B cell (primary cell): ENCODE measurements at regions not wholly inside any gene's neighbourhood (a gene's known extent, or its start where the extent isn't known, plus 50 kb on each side); places are given as distances from the start of the nearest gene placed in this dataset.

Experiments
- ATAC-seq: fragments of 200-7000 bp; cut with Tn5 transposase; one replicate; pipeline ENCODE4 v1.10.0; 2021; ENCODE audit warnings: low read depth, mild to moderate bottlenecking, moderate number of reproducible peaks, moderate library complexity
- CTCF ChIA-PET: fragments of 350-600 bp; sonication (Branson Sonifier 250); formaldehyde crosslinking; loops from one replicate; lab custom pipeline; 2021; ENCODE audit warnings: antibody characterized with exemption, inconsistent platforms; lab: Charles Lee
- POLR2A ChIA-PET: fragments of 350-600 bp; sonication (Branson Sonifier 250); formaldehyde crosslinking; loops from one replicate; lab custom pipeline; 2021; ENCODE audit warnings: antibody characterized with exemption; lab: Charles Lee
- DNase-seq: peaks from one replicate; pipeline ENCODE4 v3.0.0; 2013
- H2AFZ ChIP-seq: 2 replicates; pipeline ENCODE4 v1.6.1; 2012; ENCODE audit warnings: mild to moderate bottlenecking, low read depth, low read length; ENCODE audit not compliant: insufficient read depth, poor library complexity, severe bottlenecking
- H3K27ac ChIP-seq, 2 donors: 1 replicate in 1 of 2; 2 replicates in 1 of 2; pipeline ENCODE4 v1.5.1; 2012 to 2013; ENCODE audit warnings: low read length in 2 of 2, mild to moderate bottlenecking in 2 of 2, moderate library complexity in 1 of 2
- H3K27me3 ChIP-seq, 4 experiments: fragments of 200-600 bp in 1 of 4; sonication (generic) in 1 of 4; replicated peaks in 1 of 4; 1 replicate in 2 of 4; 2 replicates in 2 of 4; pipeline versions ENCODE4 v1.6.1 to v1.7.0; 2013 to 2016; ENCODE audit warnings: low read length in 3 of 4, mild to moderate bottlenecking in 2 of 4, mixed read lengths in 1 of 4, moderate library complexity in 1 of 4; ENCODE audit not compliant: insufficient read depth in 4 of 4, control insufficient read depth in 3 of 4; ENCODE audit errors: control extremely low read depth in 1 of 4
- H3K36me3 ChIP-seq, 2 experiments: replicated peaks in 1 of 2; 1 replicate in 1 of 2; 2 replicates in 1 of 2; pipeline versions ENCODE4 v1.6.1 to v1.7.1; 2013; ENCODE audit warnings: low read length in 1 of 2; ENCODE audit not compliant: insufficient read depth in 2 of 2, control insufficient read depth in 1 of 2; ENCODE audit errors: control extremely low read depth in 1 of 2, extremely low read depth in 1 of 2
- H3K4me1 ChIP-seq, 2 donors: fragments of 200-600 bp in 1 of 2; sonication (generic) in 1 of 2; 1 replicate in 1 of 2; 2 replicates in 1 of 2; pipeline versions ENCODE4 v1.5.1 to v1.6.1; 2013 to 2017; ENCODE audit warnings: low read length in 2 of 2; ENCODE audit not compliant: control insufficient read depth in 2 of 2, insufficient read depth in 2 of 2
- H3K4me2 ChIP-seq: replicated peaks from 2 replicates; pipeline ENCODE3; 2012; ENCODE audit warnings: mild to moderate bottlenecking, low read depth, low read length; ENCODE audit not compliant: poor library complexity, severe bottlenecking
- H3K4me3 ChIP-seq, 5 experiments: fragments of 200-600 bp in 1 of 5; sonication (generic) in 1 of 5; 1 replicate in 3 of 5; 2 replicates in 2 of 5; pipeline versions ENCODE4 v1.5.1 to v1.7.0; 2011 to 2016; ENCODE audit warnings: low read length in 4 of 5, mild to moderate bottlenecking in 4 of 5, low read depth in 2 of 5, control low read depth in 1 of 5, moderate library complexity in 1 of 5; ENCODE audit not compliant: insufficient read depth in 1 of 5; ENCODE audit errors: control extremely low read depth in 1 of 5, extremely low read depth in 1 of 5
- H3K79me2 ChIP-seq: fragments of 200-600 bp; sonication (generic); one replicate; pipeline ENCODE4 v1.6.0; 2016; ENCODE audit warnings: low read length; ENCODE audit not compliant: control insufficient read depth, insufficient read depth
- H3K9ac ChIP-seq: fragments of 200-600 bp; sonication (generic); 2 replicates; pipeline ENCODE4 v1.6.1; 2017; ENCODE audit warnings: mild to moderate bottlenecking, low read length, moderate library complexity
- H3K9me3 ChIP-seq, 3 donors: one replicate each; pipeline versions ENCODE4 v1.6.1 to v1.7.1; 2013; ENCODE audit warnings: low read length in 2 of 3; ENCODE audit not compliant: control insufficient read depth in 2 of 3, insufficient read depth in 1 of 3; ENCODE audit errors: control extremely low read depth in 1 of 3
- H4K20me1 ChIP-seq: 2 replicates; pipeline ENCODE4 v1.6.0; 2012; ENCODE audit warnings: mild to moderate bottlenecking, low read length; ENCODE audit not compliant: insufficient read depth, control insufficient read depth, poor library complexity, severe bottlenecking
- H3K27ac Mint-ChIP-seq: one replicate; pipeline ENCODE4 v1.8.0; 2021; ENCODE audit warnings: mixed read lengths
- H3K27me3 Mint-ChIP-seq: one replicate; pipeline ENCODE4 v1.8.0; 2021; ENCODE audit warnings: mixed read lengths
- H3K4me1 Mint-ChIP-seq: one replicate; pipeline ENCODE4 v1.8.0; 2021; ENCODE audit warnings: mixed read lengths
- H3K4me3 Mint-ChIP-seq: one replicate; pipeline ENCODE4 v1.8.0; 2021; ENCODE audit warnings: mixed read lengths
- H3K9me3 Mint-ChIP-seq: one replicate; pipeline ENCODE4 v1.8.0; 2022; ENCODE audit warnings: mixed read lengths; ENCODE audit not compliant: insufficient read depth
- EZH2 ChIP-seq: IDR thresholded peaks from 2 replicates; pipeline ENCODE4 v1.6.1; 2012; ENCODE audit warnings: borderline replicate concordance, low read depth, mild to moderate bottlenecking, moderate library complexity, low read length; ENCODE audit not compliant: insufficient read depth, poor library complexity, severe bottlenecking
- WGBS: methylation state at CpG from one replicate; pipeline ENCODE4 v1.1.5; 2013; ENCODE audit warnings: missing lambda C conversion rate; ENCODE audit not compliant: insufficient coverage; 5-methylcytosine and 5-hydroxymethylcytosine counted together
- intact Hi-C: fragments of 100-400 bp; cut with micrococcal nuclease; formaldehyde crosslinking; loops from one replicate; pipeline ENCODE4 v1.10.0; 2022
- TF ChIP-seq, protein P1 (sequence below): fragments of 200-600 bp; IDR thresholded peaks from one replicate; pipeline ENCODE4 v1.8.0; 2022; ENCODE audit warnings: antibody characterized with exemption, mild to moderate bottlenecking

DNA sequence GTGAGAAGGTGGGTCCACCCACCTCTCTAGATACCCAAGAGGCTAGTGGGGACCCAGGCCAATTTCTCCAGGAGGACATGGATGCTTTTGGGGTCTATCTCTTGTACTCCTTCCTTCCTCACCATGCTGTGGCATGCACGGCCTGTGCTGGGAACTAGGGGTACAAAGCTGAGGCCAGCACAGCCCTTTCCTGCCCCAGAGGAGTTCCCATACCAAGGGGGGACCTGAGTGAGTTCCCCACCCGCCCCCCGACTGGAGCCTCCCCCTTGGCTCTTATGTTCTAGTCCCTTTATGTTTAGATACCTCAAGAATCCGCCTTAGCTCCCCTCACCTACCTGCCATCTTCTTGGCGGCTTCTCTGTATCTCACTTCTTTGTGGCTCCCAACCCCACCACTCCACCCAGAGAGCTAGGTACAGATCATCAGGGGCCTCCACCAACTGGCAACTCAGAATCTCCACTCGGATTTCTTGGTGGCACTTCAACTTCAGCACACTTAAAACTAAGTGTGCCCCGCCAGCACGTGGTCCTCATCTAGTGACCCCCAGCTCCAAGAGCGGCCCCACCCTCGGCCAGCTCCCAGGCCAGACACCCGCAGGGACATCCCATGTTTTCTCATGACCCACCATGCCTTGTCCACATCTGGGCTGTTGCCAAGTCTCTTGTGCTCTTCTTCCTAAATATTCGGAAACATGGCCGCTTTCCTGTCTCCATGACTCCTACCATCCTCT lies 115.2 kb upstream of the RTL1 start:
- no peak for TF ChIP-seq EZH2
- TF ChIP-seq, protein P1, sequence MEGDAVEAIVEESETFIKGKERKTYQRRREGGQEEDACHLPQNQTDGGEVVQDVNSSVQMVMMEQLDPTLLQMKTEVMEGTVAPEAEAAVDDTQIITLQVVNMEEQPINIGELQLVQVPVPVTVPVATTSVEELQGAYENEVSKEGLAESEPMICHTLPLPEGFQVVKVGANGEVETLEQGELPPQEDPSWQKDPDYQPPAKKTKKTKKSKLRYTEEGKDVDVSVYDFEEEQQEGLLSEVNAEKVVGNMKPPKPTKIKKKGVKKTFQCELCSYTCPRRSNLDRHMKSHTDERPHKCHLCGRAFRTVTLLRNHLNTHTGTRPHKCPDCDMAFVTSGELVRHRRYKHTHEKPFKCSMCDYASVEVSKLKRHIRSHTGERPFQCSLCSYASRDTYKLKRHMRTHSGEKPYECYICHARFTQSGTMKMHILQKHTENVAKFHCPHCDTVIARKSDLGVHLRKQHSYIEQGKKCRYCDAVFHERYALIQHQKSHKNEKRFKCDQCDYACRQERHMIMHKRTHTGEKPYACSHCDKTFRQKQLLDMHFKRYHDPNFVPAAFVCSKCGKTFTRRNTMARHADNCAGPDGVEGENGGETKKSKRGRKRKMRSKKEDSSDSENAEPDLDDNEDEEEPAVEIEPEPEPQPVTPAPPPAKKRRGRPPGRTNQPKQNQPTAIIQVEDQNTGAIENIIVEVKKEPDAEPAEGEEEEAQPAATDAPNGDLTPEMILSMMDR: no peak
- H3K4me3 ChIP-seq: no peak overlapping the region
- ATAC-seq (no peak), DNase-seq (no peak)
- Mint-ChIP-seq H3K4me3 (no peak overlapping the region), H3K9me3 (peaks cover 2% of the 10 kb centered on the region), H3K27me3 (peaks cover 10% of the 10 kb centered on the region), H3K4me1 (no peaks in the 10 kb centered on the region), H3K27ac (no peak overlapping the region)
- H3K4me1 ChIP-seq: no peaks in the 10 kb centered on the region
- no peak overlapping the region for H3K27ac ChIP-seq
- H3K79me2 ChIP-seq: no peaks in the 10 kb centered on the region
- H3K27me3 ChIP-seq: no peaks in the 10 kb centered on the region
- no peak overlapping the region for H3K4me2 ChIP-seq
- no peaks in the 10 kb centered on the region for H3K36me3 ChIP-seq
- H3K9me3 ChIP-seq: peaks cover 0 to 20% (median 0%) of the 10 kb centered on the region in 3 donors
- 94% methylated on average over 10 of the region's 13 CpGs for WGBS
- POLR2A ChIA-PET: no interaction called here
- CTCF ChIA-PET: interaction anchor here (1.3 kb wide), 1 partner anchor 9 kb away, joined by 3 read pairs; no protein-coding TSS in a partner anchor
- H3K9ac ChIP-seq: no peak overlapping the region
- intact Hi-C loops: no loop called here
- no peak overlapping the region for H2AFZ ChIP-seq
- no peaks in the 10 kb centered on the region for H4K20me1 ChIP-seq

DNA sequence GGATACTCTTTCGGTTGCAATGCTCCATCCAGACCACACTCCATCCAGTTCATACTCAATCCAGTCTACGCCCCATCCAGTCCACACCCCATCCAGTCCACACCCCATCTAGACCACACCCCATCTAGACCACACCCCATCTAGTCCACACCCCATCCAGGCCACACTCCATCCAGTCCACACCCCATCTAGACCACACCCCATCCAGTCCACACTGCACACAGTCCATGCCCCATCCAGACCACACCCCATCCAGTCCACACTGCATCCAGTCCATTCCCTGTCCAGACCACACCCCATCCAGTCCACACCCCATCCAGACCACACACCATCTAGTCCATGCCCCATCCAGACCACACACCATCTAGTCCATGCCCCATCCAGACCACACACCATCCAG lies 116.0 kb upstream of the RTL1 start:
- Mint-ChIP-seq H3K4me1 (no peaks in the 10 kb centered on the region), H3K4me3 (no peak overlapping the region), H3K27ac (no peak overlapping the region), H3K27me3 (peaks cover 10% of the 10 kb centered on the region), H3K9me3 (peaks cover 2% of the 10 kb centered on the region)
- Histone ChIP-seq H3K36me3 (no peaks in the 10 kb centered on the region), H3K9me3 (peaks cover 0 to 22% (median 0%) of the 10 kb centered on the region in 3 donors), H3K9ac (no peak overlapping the region), H3K27ac (no peak overlapping the region), H3K4me1 (no peaks in the 10 kb centered on the region), H2AFZ (no peak overlapping the region), H3K4me3 (no peak overlapping the region), H4K20me1 (no peaks in the 10 kb centered on the region), H3K27me3 (no peaks in the 10 kb centered on the region), H3K4me2 (no peak overlapping the region), H3K79me2 (no peaks in the 10 kb centered on the region)
- TF ChIP-seq, protein P1: no peak
- TF ChIP-seq EZH2: no peak
- ATAC-seq: no peak
- ChIA-PET CTCF (interaction anchor here (1.3 kb wide), 1 partner anchor 9 kb away, joined by 3 read pairs; no protein-coding TSS in a partner anchor), POLR2A (no interaction called here)
- 92% methylated on average over 2 of the region's 2 CpGs for WGBS
- intact Hi-C loops: no loop called here
- DNase-seq: no peak
